ENCODE measurements at regions not wholly inside any gene's neighbourhood (a gene's known extent, or its start where the extent isn't known, plus 50 kb on each side); places are given as distances from the start of the nearest gene placed in this dataset.

GRCh38 chr10:108990441-108990840 lies 932.9 kb downstream of the XPNPEP1 start:
- Histone ChIP-seq H3K9me3 (ENCODE audit: low read depth) (no peaks in the 10 kb centered on the region), H3K4me3 (no peak overlapping the region), H4K20me1 (ENCODE audit: insufficient read depth) (no peaks in the 10 kb centered on the region), H3K27ac (no peak overlapping the region), H3K9me2 (ENCODE audit: insufficient read depth) (no peaks in the 10 kb centered on the region), H3K9ac (no peak overlapping the region), H3K27me3 (replicated peaks; ENCODE audit: insufficient read depth) (peaks cover 5% of the 10 kb centered on the region; the same call in 1 of the 2 replicates), H3F3A (ENCODE audit: insufficient read depth) (no peaks in the 10 kb centered on the region), H3K79me2 (ENCODE audit: insufficient read depth) (no peaks in the 10 kb centered on the region), H2AFZ (no peak overlapping the region), H3K4me2 (ENCODE audit: unreplicated experiment) (no peak overlapping the region), H3K36me3 (ENCODE audit: low read depth) (no peaks in the 10 kb centered on the region), H3K4me1 (ENCODE audit: insufficient read depth) (no peaks in the 10 kb centered on the region)
- WGBS, 2 experiments (ENCODE audit: low coverage in 1 of 2, low lambda C conversion rate in 2 of 2, missing lambda C conversion rate in 2 of 2) = 53 to 58% methylated on average over 5 of the region's 5 CpGs
- no peak for TF ChIP-seq EZH2phosphoT487 (IDR thresholded peaks at IDR 0.05; ENCODE audit: insufficient read depth, low read depth)
- TF ChIP-seq EZH2 (IDR thresholded peaks at IDR 0.05; ENCODE audit: insufficient read depth, poor library complexity, severe bottlenecking) = no peak
- in situ Hi-C loops (cut with MboI) = no loop called here
- DNase-seq = no peak

DNA sequence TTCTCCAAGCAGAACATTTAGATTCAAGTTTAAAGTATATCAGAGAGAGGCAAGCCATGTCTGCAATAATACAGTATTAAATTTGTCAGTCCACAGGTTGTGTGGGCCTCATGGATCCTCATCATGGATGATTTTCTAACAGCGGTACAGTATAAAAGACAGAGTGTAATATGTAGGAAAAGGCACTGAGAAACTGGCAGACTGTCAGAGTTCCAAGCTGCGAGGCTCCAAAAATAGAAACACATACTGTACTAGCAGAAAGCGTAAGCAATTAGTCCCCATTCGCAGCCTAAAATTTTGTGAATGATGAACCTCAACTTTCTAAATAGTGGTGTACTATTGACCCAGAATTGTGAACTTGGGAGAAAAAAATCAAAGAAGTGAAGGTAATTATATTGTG lies 933.3 kb downstream of the XPNPEP1 start:
- H3K27ac ChIP-seq = no peak overlapping the region
- no peaks in the 10 kb centered on the region for H3K36me3 ChIP-seq (ENCODE audit: low read depth)
- H3K79me2 ChIP-seq (ENCODE audit: insufficient read depth) = no peaks in the 10 kb centered on the region
- no peak overlapping the region for H3K9ac ChIP-seq
- no peaks in the 10 kb centered on the region for H3F3A ChIP-seq (ENCODE audit: insufficient read depth)
- H3K4me3 ChIP-seq = no peak overlapping the region
- no peak overlapping the region for H3K4me2 ChIP-seq (ENCODE audit: unreplicated experiment)
- no peaks in the 10 kb centered on the region for H4K20me1 ChIP-seq (ENCODE audit: insufficient read depth)
- in situ Hi-C loops (cut with MboI) = no loop called here
- H3K9me2 ChIP-seq (ENCODE audit: insufficient read depth) = no peaks in the 10 kb centered on the region
- no peaks in the 10 kb centered on the region for H3K9me3 ChIP-seq (ENCODE audit: low read depth)
- peaks cover 5% of the 10 kb centered on the region; the same call in 1 of the 2 replicates for H3K27me3 ChIP-seq (replicated peaks; ENCODE audit: insufficient read depth)
- H2AFZ ChIP-seq = no peak overlapping the region
- no peak for DNase-seq
- no peak for TF ChIP-seq EZH2phosphoT487 (IDR thresholded peaks at IDR 0.05; ENCODE audit: insufficient read depth, low read depth)
- TF ChIP-seq EZH2 (IDR thresholded peaks at IDR 0.05; ENCODE audit: insufficient read depth, poor library complexity, severe bottlenecking) = no peak
- H3K4me1 ChIP-seq (ENCODE audit: insufficient read depth) = no peaks in the 10 kb centered on the region
- WGBS, 2 experiments (ENCODE audit: low coverage in 1 of 2, low lambda C conversion rate in 2 of 2, missing lambda C conversion rate in 2 of 2) = 66% methylated on average over 4 of the region's 4 CpGs

DNA sequence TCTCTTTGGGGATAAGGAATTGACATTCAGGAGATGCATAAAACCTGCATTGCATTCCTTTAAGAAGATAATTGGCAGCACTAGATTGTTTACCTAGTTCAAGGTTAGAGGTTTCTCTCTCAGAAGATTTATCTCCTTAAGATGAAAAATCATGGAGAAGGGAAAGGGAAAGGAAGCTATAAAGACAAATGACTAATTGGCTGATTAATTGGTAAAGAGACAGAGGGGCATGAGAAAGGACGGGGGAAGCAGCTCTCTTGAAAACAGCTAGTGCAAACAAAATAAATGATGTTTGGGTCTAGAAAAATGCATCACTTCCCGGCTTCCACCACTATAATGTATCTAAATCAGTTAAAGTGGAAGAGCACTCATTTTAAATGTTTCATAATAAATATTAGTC lies 941.2 kb downstream of the XPNPEP1 start:
- in situ Hi-C loops (cut with MboI) = no loop called here
- no peaks in the 10 kb centered on the region for H3K9me3 ChIP-seq (ENCODE audit: low read depth)
- no peaks in the 10 kb centered on the region for H3K36me3 ChIP-seq (ENCODE audit: low read depth)
- DNase-seq = no peak
- no peak overlapping the region for H2AFZ ChIP-seq
- H3K4me1 ChIP-seq (ENCODE audit: insufficient read depth) = no peaks in the 10 kb centered on the region
- no peaks in the 10 kb centered on the region for H3K79me2 ChIP-seq (ENCODE audit: insufficient read depth)
- H3K4me2 ChIP-seq (ENCODE audit: unreplicated experiment) = no peak overlapping the region
- H3K4me3 ChIP-seq = no peak overlapping the region
- no peaks in the 10 kb centered on the region for H4K20me1 ChIP-seq (ENCODE audit: insufficient read depth)
- no peaks in the 10 kb centered on the region for H3F3A ChIP-seq (ENCODE audit: insufficient read depth)
- 19 to 26% methylated on average over 2 of the region's 2 CpGs for WGBS, 2 experiments (ENCODE audit: low coverage in 1 of 2, low lambda C conversion rate in 2 of 2, missing lambda C conversion rate in 2 of 2)
- H3K9ac ChIP-seq = no peak overlapping the region
- no peak overlapping the region for H3K27ac ChIP-seq
- 0 out of 2 replicates have a peak, but pooled peaks cover 5% of the 10 kb centered on the region for H3K27me3 ChIP-seq (replicated peaks; ENCODE audit: insufficient read depth)
- H3K9me2 ChIP-seq (ENCODE audit: insufficient read depth) = no peaks in the 10 kb centered on the region
- TF ChIP-seq EZH2phosphoT487 (IDR thresholded peaks at IDR 0.05; ENCODE audit: insufficient read depth, low read depth) (no peak), EZH2 (IDR thresholded peaks at IDR 0.05; ENCODE audit: insufficient read depth, poor library complexity, severe bottlenecking) (no peak)

GRCh38 chr10:108980869-108981268 lies 942.4 kb downstream of the XPNPEP1 start:
- H3K27ac ChIP-seq = no peak overlapping the region
- H3K9me3 ChIP-seq (ENCODE audit: low read depth) = no peaks in the 10 kb centered on the region
- H3K9me2 ChIP-seq (ENCODE audit: insufficient read depth) = no peaks in the 10 kb centered on the region
- H3K36me3 ChIP-seq (ENCODE audit: low read depth) = no peaks in the 10 kb centered on the region
- no peak overlapping the region for H3K9ac ChIP-seq
- TF ChIP-seq EZH2phosphoT487 (IDR thresholded peaks at IDR 0.05; ENCODE audit: insufficient read depth, low read depth) (no peak), EZH2 (IDR thresholded peaks at IDR 0.05; ENCODE audit: insufficient read depth, poor library complexity, severe bottlenecking) (no peak)
- no peak overlapping the region for H3K4me3 ChIP-seq
- H3K4me2 ChIP-seq (ENCODE audit: unreplicated experiment) = no peak overlapping the region
- no peaks in the 10 kb centered on the region for H3K4me1 ChIP-seq (ENCODE audit: insufficient read depth)
- H3K27me3 ChIP-seq (replicated peaks; ENCODE audit: insufficient read depth) = no peaks in the 10 kb centered on the region
- DNase-seq = no peak
- no peaks in the 10 kb centered on the region for H3K79me2 ChIP-seq (ENCODE audit: insufficient read depth)
- no peaks in the 10 kb centered on the region for H4K20me1 ChIP-seq (ENCODE audit: insufficient read depth)
- in situ Hi-C loops (cut with MboI) = no loop called here
- H3F3A ChIP-seq (ENCODE audit: insufficient read depth) = no peaks in the 10 kb centered on the region
- no peak overlapping the region for H2AFZ ChIP-seq

DNA sequence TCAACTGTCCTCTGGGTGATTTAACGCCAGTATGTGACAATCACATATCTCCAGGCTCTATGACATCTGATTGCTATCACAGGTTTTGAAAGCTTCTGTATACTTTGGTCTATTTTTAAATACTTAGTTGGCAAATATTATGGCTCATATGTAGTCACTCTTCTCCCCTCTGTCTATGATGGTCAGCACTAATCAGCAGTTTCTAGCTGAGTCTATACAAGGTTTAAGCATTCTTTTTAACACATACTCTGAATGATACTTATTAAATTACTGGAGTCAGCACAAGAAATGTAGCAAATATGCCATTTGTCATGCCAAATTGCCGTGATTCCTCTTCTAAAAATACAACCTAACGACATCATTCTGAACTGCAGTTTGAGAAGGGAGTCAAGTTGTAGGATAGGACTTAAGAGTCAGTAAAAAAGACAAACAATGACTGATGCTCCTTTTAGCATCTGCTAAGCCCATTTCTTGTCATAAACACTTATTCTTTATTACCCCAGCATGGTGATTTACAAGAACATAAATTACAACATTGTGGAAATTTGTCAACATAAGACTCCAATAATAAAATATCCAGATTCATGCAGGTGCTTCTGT lies 947.8 kb downstream of the XPNPEP1 start:
- H3K9me3 ChIP-seq (ENCODE audit: low read depth) = no peaks in the 10 kb centered on the region
- in situ Hi-C loops (cut with MboI) = no loop called here
- no peak overlapping the region for H2AFZ ChIP-seq
- no peaks in the 10 kb centered on the region for H3K36me3 ChIP-seq (ENCODE audit: low read depth)
- no peaks in the 10 kb centered on the region for H3K27me3 ChIP-seq (replicated peaks; ENCODE audit: insufficient read depth)
- no peak overlapping the region for H3K4me2 ChIP-seq (ENCODE audit: unreplicated experiment)
- H3K79me2 ChIP-seq (ENCODE audit: insufficient read depth) = no peaks in the 10 kb centered on the region
- DNase-seq = no peak
- H3F3A ChIP-seq (ENCODE audit: insufficient read depth) = no peaks in the 10 kb centered on the region
- no peaks in the 10 kb centered on the region for H3K9me2 ChIP-seq (ENCODE audit: insufficient read depth)
- no peaks in the 10 kb centered on the region for H4K20me1 ChIP-seq (ENCODE audit: insufficient read depth)
- H3K9ac ChIP-seq = no peak overlapping the region
- no peak for TF ChIP-seq EZH2 (IDR thresholded peaks at IDR 0.05; ENCODE audit: insufficient read depth, poor library complexity, severe bottlenecking)
- no peak for TF ChIP-seq EZH2phosphoT487 (IDR thresholded peaks at IDR 0.05; ENCODE audit: insufficient read depth, low read depth)
- 15 to 22% methylated on average over 3 of the region's 3 CpGs for WGBS, 2 experiments (ENCODE audit: low coverage in 1 of 2, low lambda C conversion rate in 2 of 2, missing lambda C conversion rate in 2 of 2)
- no peak overlapping the region for H3K27ac ChIP-seq
- H3K4me1 ChIP-seq (ENCODE audit: insufficient read depth) = no peaks in the 10 kb centered on the region
- no peak overlapping the region for H3K4me3 ChIP-seq

Data from GM23248 (cell line).